ENCODE measurements at regions not wholly inside any gene's neighbourhood (a gene's known extent, or its start where the extent isn't known, plus 50 kb on each side); places are given as distances from the start of the nearest gene placed in this dataset.

DNA sequence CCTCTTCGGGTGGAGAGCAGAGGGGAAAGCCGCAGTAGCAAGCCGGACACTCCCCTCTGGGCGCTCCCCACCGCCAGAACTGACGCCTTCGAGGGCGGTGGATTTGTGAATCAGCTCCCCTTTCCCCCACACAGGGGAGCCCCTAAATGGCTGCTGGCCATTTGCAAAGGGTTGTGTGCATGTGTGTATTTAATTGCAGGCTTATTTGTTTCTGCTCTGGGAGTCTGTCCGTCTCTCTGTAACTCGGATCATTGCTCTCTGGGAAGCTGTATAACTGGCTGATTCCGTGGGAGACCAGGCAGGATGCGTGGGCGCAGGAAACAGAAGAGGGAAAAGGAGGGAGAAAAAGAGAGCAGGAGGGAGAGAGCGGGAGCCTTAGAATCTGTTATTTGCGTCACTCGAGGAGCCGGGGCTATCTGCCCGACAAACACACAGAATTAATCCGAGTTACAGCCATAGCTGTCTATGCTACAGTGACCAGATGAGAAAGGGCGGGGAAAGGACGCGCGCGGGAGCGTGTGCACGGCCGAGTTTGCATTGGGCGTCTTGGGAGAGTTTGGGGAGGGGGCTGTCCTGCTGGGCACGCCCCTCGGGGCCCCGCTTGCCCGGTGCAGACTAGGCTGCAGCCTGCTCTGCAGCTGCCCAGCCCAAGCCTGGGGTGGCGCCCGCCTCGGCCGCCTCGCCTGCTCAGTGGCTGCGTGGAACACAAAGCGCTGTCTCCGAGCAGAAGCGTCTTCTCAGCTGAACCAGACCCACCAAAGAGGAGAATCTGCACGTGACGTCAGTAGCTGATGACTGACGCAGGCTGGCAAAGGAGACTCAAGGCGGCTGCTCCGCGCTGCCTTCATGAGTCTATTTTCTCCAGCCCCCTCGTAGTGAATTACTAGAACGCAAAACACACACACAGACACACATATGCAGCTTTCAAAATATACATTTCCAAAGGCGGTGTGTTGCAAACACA lies 105.3 kb upstream of the HSD17B12 start:
- TF ChIP-seq POLR2AphosphoS5 (IDR thresholded peaks at IDR 0.05; ENCODE audit: low read depth): no peak
- TF ChIP-seq, protein P1, sequence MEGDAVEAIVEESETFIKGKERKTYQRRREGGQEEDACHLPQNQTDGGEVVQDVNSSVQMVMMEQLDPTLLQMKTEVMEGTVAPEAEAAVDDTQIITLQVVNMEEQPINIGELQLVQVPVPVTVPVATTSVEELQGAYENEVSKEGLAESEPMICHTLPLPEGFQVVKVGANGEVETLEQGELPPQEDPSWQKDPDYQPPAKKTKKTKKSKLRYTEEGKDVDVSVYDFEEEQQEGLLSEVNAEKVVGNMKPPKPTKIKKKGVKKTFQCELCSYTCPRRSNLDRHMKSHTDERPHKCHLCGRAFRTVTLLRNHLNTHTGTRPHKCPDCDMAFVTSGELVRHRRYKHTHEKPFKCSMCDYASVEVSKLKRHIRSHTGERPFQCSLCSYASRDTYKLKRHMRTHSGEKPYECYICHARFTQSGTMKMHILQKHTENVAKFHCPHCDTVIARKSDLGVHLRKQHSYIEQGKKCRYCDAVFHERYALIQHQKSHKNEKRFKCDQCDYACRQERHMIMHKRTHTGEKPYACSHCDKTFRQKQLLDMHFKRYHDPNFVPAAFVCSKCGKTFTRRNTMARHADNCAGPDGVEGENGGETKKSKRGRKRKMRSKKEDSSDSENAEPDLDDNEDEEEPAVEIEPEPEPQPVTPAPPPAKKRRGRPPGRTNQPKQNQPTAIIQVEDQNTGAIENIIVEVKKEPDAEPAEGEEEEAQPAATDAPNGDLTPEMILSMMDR (conservative IDR thresholded peaks at IDR 0.05; ENCODE audit: low read depth in 2 of 2): no peak
- TF ChIP-seq EZH2phosphoT487 (IDR thresholded peaks at IDR 0.05; ENCODE audit: unreplicated experiment): no peak

Data from GM23338 (cell line).